COLO829 (cell line): ENCODE measurements at regions not wholly inside any gene's neighbourhood (a gene's known extent, or its start where the extent isn't known, plus 50 kb on each side); places are given as distances from the start of the nearest gene placed in this dataset.
A peak's percentile ranks its signal among the peaks of the same experiment; 100 is the strongest.

Experiments
- DNase-seq: peaks from one replicate; pipeline ENCODE4 v3.0.0; 2012; ENCODE audit warnings: low spot score

DNA sequence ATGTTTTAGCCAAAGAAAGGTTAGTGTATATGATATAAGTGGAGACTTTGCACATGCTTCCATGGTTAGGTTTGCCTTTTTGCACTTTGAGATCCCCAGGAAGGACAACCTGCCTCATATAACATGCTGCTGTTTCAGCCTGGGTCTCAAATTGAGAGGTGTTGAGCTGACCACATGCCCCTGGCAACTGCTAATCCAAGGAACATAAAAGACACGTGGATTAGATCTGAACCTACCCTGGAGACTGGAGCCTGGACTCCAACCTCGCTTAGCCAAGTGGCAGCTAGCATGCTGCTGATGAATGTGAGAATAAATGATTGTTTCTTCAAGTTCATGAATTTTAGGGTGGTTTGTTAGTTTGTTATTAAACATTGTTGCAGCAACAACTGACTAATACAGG is 301.8 kb upstream of the TBC1D5 start:
- DNase-seq: no peak

DNA sequence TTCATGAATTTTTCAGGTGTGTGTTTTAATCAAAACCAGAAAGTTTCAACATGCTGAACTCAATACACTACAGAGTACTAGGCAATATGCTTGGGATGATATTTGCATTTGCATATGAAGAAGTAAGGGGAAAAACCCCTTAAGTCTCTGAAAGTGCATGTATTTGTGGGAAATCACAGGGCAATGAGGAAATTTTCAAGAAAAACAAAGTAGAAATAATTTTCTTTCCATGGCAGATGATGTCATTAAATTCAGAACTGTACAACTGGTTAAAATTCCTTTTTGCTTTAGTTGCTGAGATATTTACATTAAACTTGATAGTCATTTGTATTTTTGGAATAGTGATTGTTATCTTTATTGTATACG is 294.0 kb upstream of the TBC1D5 start:
- no peak for DNase-seq

DNA sequence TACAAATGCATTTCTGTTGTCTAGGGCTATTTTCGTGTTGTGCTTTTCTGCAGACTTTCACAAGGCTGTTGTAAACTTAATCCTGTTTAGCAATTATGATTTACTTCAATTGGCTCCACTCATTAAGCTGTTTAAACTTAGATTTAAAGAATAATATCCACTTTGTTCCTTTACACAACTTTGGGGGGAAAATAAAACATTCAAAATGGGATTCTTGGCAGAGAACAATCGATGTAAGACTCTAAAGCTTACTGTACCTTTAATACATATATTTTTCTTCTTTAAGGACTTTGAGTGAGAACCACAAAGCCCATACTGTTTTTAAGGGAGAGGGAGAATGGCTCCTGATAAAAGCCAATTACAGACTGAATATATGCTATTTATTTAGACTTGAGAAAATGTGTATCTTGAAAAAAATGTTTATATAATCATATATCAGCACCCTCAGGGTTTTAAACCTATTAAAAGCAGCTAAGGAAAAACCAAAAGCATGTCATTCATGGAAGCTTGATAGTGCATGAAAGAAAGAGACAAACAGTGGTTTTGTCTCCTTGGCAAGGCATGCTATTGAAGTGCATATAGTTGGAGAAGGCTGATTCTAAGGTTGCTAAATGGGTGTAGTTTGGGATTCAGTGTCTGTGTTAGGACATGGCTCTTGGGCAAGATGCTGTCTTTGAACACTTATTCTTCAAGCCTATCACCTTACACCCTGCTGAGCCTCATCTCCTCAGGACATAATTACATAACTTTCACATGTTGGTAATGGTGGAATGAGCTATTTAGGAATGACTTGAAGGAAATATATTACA is 293.4 kb upstream of the TBC1D5 start:
- peak; percentile 44 for DNase-seq

DNA sequence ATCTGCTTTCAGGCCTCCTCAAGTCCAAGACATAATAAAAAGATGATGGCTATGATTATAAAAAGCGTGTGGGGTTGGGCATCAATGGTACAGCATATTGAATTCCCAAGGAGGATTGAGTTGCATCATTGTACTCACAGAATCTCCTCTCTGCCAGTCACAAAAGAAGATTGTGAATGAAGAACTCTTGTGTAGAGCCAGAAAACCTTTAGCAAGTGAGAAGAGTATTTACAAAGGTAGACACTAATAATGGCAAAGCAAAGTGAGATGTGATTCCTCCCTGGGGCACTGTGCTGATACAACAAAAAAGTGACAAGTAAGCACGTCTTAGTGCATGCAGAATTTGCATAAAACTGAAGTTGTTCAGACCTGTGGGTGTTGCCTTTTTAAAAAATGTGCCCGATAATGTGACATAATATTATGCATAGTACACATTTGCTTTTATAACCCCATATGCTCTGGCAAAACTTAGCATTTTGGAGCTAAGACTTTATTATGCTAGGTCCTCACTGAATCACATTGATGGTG is 291.2 kb upstream of the TBC1D5 start:
- DNase-seq: no peak

GRCh38 chr3:18030371-18030870 is 288.0 kb upstream of the TBC1D5 start:
- no peak for DNase-seq

DNA sequence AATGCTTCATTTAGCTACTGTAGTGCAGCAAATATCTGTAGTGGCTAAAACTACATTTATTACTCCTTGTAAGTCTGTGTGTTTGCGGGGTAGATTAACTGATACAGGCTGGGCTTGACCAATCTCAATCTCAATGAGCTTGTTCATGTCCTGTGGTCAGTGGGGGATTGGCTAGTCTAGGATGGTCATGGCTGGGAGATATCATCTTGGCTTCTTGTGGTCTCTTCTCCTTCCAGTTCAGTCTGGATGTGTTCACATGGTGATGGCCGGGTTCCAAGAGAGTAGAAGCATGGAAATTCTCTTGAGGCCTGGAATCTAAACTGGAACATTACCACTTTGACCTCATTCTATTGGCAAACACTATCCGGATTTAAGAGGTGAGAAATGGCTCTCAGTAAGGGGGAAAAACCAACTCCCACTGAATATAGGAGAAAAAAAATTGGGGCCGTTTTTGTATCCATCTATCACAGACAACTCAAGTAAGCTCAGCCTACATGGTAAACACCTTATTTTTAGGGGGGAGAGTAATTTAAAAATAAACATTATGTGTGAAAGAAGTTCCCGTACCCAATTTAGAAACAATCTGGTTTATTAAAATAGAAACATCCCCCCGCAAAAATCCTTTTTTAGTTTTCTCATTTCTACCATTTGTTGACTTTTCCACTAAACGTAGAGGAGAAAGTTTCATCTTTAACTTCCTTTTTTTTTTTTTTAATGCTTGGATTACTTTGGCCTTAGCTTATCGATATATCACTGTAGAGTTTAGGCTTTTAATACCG is 284.9 kb upstream of the TBC1D5 start:
- no peak for DNase-seq

DNA sequence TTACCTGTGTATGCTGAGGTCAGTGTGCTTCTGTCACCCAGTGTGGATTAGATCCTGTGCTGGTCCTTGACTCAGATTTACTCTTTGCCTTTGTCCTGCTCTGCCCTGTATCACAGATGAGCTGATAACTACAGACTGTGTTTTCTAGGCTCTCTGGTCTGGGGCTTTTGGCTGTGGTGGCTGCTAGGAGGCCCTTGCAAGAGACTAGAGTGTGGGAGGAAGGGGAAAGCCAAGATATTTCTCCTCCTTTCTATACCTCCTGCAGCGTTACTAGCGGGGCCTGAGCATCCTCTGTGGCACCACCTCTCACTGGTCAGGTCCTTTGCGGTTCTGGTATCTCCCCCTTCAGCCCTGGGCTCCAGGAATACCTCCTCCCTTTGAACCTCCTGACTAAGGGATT is 282.3 kb upstream of the TBC1D5 start:
- DNase-seq: no peak

DNA sequence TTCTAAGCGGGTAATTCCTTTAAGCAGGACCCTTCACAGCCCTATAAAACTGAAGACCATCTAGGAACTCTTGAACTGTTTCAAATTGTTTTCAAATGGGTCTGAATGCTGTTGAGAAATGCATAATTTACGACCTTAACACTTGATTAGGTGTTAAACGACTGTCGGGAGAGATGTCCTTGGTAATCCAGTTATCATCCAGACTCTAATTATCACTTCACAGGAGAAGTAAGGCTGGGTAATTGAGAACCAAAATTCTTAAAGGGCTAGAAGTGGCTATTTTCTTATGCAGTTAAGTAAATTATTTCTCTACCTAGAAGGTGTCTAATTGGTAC is 276.7 kb upstream of the TBC1D5 start:
- no peak for DNase-seq

DNA sequence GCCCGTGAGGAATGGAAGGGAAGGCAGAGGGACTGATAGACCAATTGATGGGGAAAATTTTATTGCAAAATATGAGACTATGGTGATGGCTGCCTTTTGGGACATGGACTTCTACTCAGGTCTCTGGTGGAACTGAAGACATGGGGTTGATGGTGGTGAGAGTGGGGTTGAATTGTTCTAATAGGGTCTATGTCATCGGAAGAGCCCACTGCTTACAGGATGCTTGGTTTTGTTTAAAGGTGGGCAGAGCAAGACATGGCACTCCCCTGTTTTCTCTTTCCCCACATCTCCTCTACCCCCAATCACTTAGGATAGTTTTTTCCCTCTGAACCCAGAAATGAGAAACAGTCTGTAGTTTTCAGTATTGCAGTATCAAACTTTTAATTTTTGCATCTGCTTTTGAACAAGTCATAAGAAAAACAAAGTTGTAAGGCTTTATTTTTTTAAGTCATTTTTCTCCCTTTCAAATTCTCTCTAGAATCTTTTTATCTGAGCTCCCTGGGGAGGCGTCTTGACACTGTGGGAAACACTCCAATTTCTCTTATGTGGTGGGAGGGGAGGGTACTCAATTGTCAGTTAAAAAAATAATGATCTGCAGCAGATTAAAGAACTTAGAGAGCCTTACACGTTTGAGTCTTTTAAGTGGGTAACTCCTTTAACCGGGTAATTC is 276.2 kb upstream of the TBC1D5 start:
- no peak for DNase-seq

GRCh38 chr3:18016366-18016765 is 273.9 kb upstream of the TBC1D5 start:
- DNase-seq: no peak

- no peak for DNase-seq
Measured at GRCh38 chr3:18012933-18013332, 270.5 kb upstream of the TBC1D5 start.

GRCh38 chr3:18012436-18012835 is 270.0 kb upstream of the TBC1D5 start:
- no peak for DNase-seq

- no peak for DNase-seq
Measured at GRCh38 chr3:18011387-18011786, 269.0 kb upstream of the TBC1D5 start.

DNA sequence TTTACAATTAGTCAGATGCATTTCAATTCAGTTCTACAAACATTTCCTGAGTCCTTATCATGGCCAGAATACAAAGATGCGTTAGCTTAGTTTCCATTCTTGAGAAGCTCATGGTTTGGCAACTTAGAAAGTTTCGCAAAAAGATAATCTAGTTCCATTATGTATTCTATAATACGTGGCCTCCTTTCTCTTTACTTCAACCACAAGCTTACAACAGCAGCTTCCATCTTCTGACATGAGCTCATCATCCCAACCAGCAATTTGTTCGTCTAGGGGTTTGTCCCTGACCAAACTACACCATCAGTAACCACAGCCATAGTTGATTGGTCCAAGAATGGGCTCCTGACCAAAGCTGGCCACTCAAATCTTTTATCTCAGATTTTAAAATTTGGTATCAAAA is 267.6 kb upstream of the TBC1D5 start:
- DNase-seq: no peak

DNA sequence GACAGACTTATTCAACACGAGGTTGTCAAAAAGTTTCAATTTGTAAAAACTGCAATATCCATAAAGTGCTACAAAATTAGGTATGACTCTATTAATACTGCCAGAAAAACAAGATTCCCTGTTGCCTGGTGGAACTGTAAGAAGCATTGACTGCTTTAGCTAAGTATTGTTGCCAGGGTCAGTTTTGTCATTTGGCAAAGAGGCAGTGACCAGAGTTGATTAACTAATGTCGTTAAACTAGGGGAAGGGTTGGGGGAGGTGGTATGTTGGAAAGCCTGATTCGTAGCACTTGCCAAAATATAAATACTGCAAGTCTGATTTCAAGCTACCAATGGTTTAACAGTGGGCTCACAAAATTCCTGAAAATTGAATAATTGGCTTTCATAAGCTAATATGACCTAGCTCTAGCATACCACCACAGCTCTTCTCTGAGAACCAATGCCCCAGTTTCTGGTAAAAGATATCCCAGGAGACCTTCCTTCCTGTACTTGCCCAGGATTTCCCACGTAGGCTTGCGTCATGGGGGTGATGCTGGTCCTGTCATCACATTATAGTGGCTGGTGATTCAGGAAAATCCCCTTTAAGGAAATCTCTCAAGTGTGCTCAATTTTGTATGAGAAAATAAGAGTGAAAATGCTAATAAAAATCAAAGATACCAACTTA is 266.4 kb upstream of the TBC1D5 start:
- DNase-seq: no peak

DNA sequence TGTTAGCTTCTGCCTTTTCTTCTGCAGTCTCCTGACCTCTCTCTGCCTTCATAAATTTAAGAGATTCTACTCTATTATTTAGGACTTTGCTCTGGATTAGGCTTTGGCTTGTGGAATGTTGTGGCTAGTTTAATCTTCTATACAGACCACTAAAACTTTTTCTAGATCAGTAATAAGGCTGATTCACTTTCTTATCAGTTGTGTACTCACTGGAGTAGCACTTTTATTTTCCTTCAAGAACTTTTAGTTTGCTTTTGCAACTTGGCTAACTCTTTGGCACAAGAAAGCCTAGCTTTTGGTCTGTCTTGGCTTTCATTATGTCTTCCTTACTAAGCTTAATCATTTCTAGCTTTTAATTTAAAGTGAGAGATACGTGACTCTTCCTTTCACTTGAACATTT is 265.5 kb upstream of the TBC1D5 start:
- DNase-seq: no peak

- no peak for DNase-seq
Measured at GRCh38 chr3:17995769-17996168, 253.3 kb upstream of the TBC1D5 start.

DNA sequence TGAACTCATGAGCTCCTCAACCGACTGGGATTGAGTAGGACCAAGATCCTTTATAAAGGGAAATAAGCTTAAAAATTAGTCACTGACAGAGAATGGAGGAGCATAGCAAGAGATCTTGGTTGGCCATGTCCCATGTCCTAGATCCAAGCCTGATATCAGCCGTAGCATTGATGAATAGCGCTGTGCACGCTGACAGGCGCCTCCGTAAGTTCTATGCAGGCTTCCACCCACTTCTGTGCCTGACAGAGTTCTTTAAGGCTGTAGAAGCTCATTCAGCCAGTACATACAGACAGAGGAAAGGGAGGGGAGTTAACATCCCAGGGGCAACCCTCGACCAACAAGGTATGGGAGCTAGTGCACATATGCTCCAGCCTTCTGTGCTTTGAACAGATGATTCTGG is 251.7 kb upstream of the TBC1D5 start:
- DNase-seq: no peak

DNA sequence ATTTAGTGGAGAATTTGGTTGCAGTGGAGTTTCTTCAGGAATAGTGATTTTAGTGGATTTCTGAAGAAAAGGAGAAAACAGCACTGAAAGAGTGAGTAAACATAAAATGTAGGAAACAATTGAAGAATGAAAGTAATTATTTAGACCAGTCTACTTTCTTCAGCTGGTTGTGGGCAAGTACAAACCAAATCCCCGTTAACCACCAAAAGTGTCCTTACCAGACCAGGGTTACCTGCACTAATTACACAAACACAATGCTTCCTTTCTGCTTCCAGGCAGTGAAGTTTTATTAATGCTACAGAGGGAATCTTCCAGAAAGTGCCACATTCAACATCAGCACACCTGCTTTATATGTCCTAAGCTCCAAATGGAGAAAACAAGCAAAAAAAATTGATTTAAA is 248.0 kb upstream of the TBC1D5 start:
- DNase-seq: no peak

- DNase-seq: no peak
Measured at GRCh38 chr3:17986348-17986816, 244.0 kb upstream of the TBC1D5 start.

- DNase-seq: no peak
Measured at GRCh38 chr3:17985658-17986347, 243.4 kb upstream of the TBC1D5 start.

- no peak for DNase-seq
Measured at GRCh38 chr3:17983106-17983505, 240.7 kb upstream of the TBC1D5 start.
